Common myeloid progenitor, CD34-positive (primary cell): ENCODE measurements at regions not wholly inside any gene's neighbourhood (a gene's known extent, or its start where the extent isn't known, plus 50 kb on each side); places are given as distances from the start of the nearest gene placed in this dataset.

Source experiments
- CTCF ChIA-PET: fragments of 350-600 bp; sonication (Branson Sonifier 250); formaldehyde crosslinking; loops from one replicate; lab custom pipeline; 2021; ENCODE audit warnings: antibody characterized with exemption; lab: Charles Lee
- POLR2A ChIA-PET: fragments of 350-600 bp; sonication (Branson Sonifier 250); formaldehyde crosslinking; loops from one replicate; lab custom pipeline; 2021; ENCODE audit warnings: antibody characterized with exemption; lab: Charles Lee
- DNase-seq, 3 donors: peaks; one replicate each; pipeline versions ENCODE4 v3.0.0 to v3.0.0-alpha.2; 2013
- H3K27ac ChIP-seq, 2 experiments: 1 replicate in 1 of 2; 2 replicates in 1 of 2; pipeline ENCODE4 v1.7.0; 2013; ENCODE audit warnings: inconsistent platforms in 2 of 2, low read length in 2 of 2, mild to moderate bottlenecking in 2 of 2, low read depth in 1 of 2, moderate library complexity in 1 of 2; ENCODE audit not compliant: severe bottlenecking in 2 of 2, insufficient read depth in 1 of 2, poor library complexity in 1 of 2
- H3K27me3 ChIP-seq, 5 experiments: replicated peaks in 2 of 5; 1 replicate in 3 of 5; 2 replicates in 2 of 5; pipeline versions ENCODE4 v1.6.1 to v1.7.0; 2013; ENCODE audit warnings: low read length in 4 of 5, mild to moderate bottlenecking in 2 of 5, moderate library complexity in 2 of 5, inconsistent platforms in 1 of 5; ENCODE audit not compliant: insufficient read depth in 5 of 5, control insufficient read depth in 4 of 5
- H3K36me3 ChIP-seq, 4 experiments: 1 replicate in 2 of 4; 2 replicates in 2 of 4; pipeline versions ENCODE4 v1.6.1 to v1.7.0; 2013; ENCODE audit warnings: low read length in 3 of 4, control low read depth in 1 of 4, mild to moderate bottlenecking in 1 of 4; ENCODE audit not compliant: control insufficient read depth in 4 of 4, insufficient read depth in 4 of 4
- H3K4me1 ChIP-seq, 4 experiments: 1 replicate in 3 of 4; 2 replicates in 1 of 4; pipeline versions ENCODE4 v1.6.1 to v1.7.1; 2013; ENCODE audit warnings: low read length in 3 of 4, mild to moderate bottlenecking in 3 of 4, control low read depth in 1 of 4, inconsistent platforms in 1 of 4, moderate library complexity in 1 of 4; ENCODE audit not compliant: control insufficient read depth in 4 of 4, insufficient read depth in 4 of 4; ENCODE audit errors: control extremely low read depth in 1 of 4
- H3K4me3 ChIP-seq, 7 experiments: 1 replicate in 4 of 7; 2 replicates in 3 of 7; pipeline versions ENCODE4 v1.5.1 to v1.7.0; 2013; ENCODE audit warnings: mild to moderate bottlenecking in 7 of 7, low read length in 6 of 7, moderate library complexity in 6 of 7, inconsistent platforms in 2 of 7, low read depth in 2 of 7, control low read depth in 1 of 7; ENCODE audit not compliant: insufficient read depth in 4 of 7, control insufficient read depth in 1 of 7; ENCODE audit errors: extremely low read depth in 1 of 7
- H3K9me3 ChIP-seq, 5 experiments: 1 replicate in 4 of 5; 2 replicates in 1 of 5; pipeline versions ENCODE4 v1.6.1 to v1.7.1; 2013; ENCODE audit warnings: low read length in 4 of 5, mild to moderate bottlenecking in 2 of 5, inconsistent platforms in 1 of 5, low read depth in 1 of 5, moderate library complexity in 1 of 5; ENCODE audit not compliant: control insufficient read depth in 4 of 5, insufficient read depth in 2 of 5; ENCODE audit errors: control extremely low read depth in 1 of 5
- WGBS: methylation state at CpG from one replicate; pipeline ENCODE4 v1.1.5; 2013; ENCODE audit not compliant: insufficient coverage; 5-methylcytosine and 5-hydroxymethylcytosine counted together

GRCh38 chr2:71903841-71904240, 243.8 kb downstream of the CYP26B1 start:
- H3K27me3 ChIP-seq, result peaks cover 0 to 14% (median 2%) of the 10 kb centered on the region in 5 experiments
- CTCF ChIA-PET, result no interaction called here
- no peak overlapping the region for H3K27ac ChIP-seq
- no peak for DNase-seq
- peaks cover 0 to 3% (median 0%) of the 10 kb centered on the region in 5 experiments for H3K9me3 ChIP-seq
- H3K4me3 ChIP-seq, result no peak overlapping the region
- POLR2A ChIA-PET, result no interaction called here
- no peaks in the 10 kb centered on the region for H3K4me1 ChIP-seq
- 100% methylated on average over 1 of the region's 1 CpG for WGBS
- H3K36me3 ChIP-seq, result no peaks in the 10 kb centered on the region

GRCh38 chr2:71901466-71901865, 246.2 kb downstream of the CYP26B1 start:
- H3K27ac ChIP-seq, result no peak overlapping the region
- no peaks in the 10 kb centered on the region for H3K9me3 ChIP-seq
- CTCF ChIA-PET, result no interaction called here
- no peaks in the 10 kb centered on the region for H3K4me1 ChIP-seq
- no peak for DNase-seq
- H3K4me3 ChIP-seq, result no peak overlapping the region
- no peaks in the 10 kb centered on the region for H3K36me3 ChIP-seq
- no CpG with 5 or more reads among the region's 1 CpG for WGBS
- POLR2A ChIA-PET, result no interaction called here
- H3K27me3 ChIP-seq, result peaks cover 0 to 14% (median 2%) of the 10 kb centered on the region in 5 experiments

- 73% methylated on average over 20 of the region's 29 CpGs for WGBS
- Histone ChIP-seq H3K27me3 (peaks cover 0 to 16% (median 1%) of the 10 kb centered on the region in 5 experiments), H3K4me3 (no peak overlapping the region), H3K4me1 (no peaks in the 10 kb centered on the region), H3K27ac (no peak overlapping the region), H3K9me3 (no peaks in the 10 kb centered on the region), H3K36me3 (no peaks in the 10 kb centered on the region)
- CTCF ChIA-PET, result no interaction called here
- POLR2A ChIA-PET, result no interaction called here
- no peak for DNase-seq
Measured at GRCh38 chr2:71898851-71899681, 248.6 kb downstream of the CYP26B1 start.

DNA sequence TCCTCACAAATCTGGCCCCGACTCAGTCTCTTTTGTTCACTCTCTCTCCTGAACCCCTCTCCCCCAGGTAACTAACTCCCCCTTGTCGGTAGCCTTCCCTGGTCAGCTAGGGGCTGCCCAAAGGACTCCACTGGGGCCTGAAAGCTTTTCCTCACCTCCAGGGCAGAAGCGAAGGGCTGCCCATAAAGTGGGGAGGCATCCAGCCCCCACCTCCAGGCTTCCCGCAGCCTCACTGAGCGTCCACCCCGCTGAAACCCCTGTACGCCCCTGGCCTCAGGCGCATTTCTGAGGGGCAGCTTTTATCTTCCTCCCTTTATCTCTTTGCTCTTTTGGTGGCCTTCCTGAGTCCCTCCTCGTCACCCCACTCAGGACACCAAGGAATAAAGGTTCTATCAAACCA, 249.3 kb downstream of the CYP26B1 start:
- no peak overlapping the region for H3K27ac ChIP-seq
- peaks cover 0 to 19% (median 1%) of the 10 kb centered on the region in 5 experiments for H3K27me3 ChIP-seq
- 99% methylated on average over 8 of the region's 9 CpGs for WGBS
- H3K4me1 ChIP-seq, result no peaks in the 10 kb centered on the region
- ChIA-PET CTCF (interaction anchor here (1.0 kb wide), 1 partner anchor 58 kb away, joined by 3 read pairs; no protein-coding TSS in a partner anchor), POLR2A (no interaction called here)
- no peaks in the 10 kb centered on the region for H3K36me3 ChIP-seq
- H3K9me3 ChIP-seq, result no peaks in the 10 kb centered on the region
- no peak for DNase-seq
- no peak overlapping the region for H3K4me3 ChIP-seq

- no peak overlapping the region for H3K4me3 ChIP-seq
- peaks cover 0 to 19% (median 2%) of the 10 kb centered on the region in 5 experiments for H3K27me3 ChIP-seq
- ChIA-PET POLR2A (no interaction called here), CTCF (interaction anchor here (1.0 kb wide), 1 partner anchor 59 kb away, joined by 3 read pairs; no protein-coding TSS in a partner anchor)
- H3K9me3 ChIP-seq, result no peaks in the 10 kb centered on the region
- WGBS, result 99% methylated on average over 7 of the region's 7 CpGs
- H3K4me1 ChIP-seq, result no peaks in the 10 kb centered on the region
- no peak for DNase-seq
- H3K36me3 ChIP-seq, result no peaks in the 10 kb centered on the region
- H3K27ac ChIP-seq, result no peak overlapping the region
Measured at GRCh38 chr2:71897836-71898235, 249.8 kb downstream of the CYP26B1 start.

DNA sequence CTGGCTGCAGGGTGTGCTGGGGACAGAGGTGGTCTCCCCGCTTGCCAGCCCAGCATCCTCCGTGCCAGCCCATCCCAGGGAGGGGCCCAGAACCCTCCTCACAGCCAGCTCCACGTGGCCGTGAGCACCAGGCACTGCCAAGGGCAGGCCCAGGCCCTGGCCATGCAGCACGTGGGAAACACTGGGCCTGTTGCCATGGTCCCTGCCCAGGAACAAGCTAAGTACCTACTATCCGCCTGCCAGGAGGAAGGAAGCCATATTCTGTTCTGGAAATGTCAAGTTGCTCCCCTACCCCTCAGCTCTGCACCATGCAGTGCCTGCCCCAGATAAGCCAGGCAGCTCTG, 250.6 kb downstream of the CYP26B1 start:
- H3K4me1 ChIP-seq, result no peaks in the 10 kb centered on the region
- ChIA-PET POLR2A (no interaction called here), CTCF (interaction anchor here (0.5 kb wide), 1 partner anchor 683 kb away, joined by 3 read pairs; no protein-coding TSS in a partner anchor)
- WGBS, result 92% methylated on average over 6 of the region's 6 CpGs
- no peaks in the 10 kb centered on the region for H3K9me3 ChIP-seq
- peaks cover 0 to 19% (median 2%) of the 10 kb centered on the region in 5 experiments for H3K27me3 ChIP-seq
- no peak overlapping the region for H3K27ac ChIP-seq
- H3K36me3 ChIP-seq, result no peaks in the 10 kb centered on the region
- H3K4me3 ChIP-seq, result no peak overlapping the region
- DNase-seq, result no peak

DNA sequence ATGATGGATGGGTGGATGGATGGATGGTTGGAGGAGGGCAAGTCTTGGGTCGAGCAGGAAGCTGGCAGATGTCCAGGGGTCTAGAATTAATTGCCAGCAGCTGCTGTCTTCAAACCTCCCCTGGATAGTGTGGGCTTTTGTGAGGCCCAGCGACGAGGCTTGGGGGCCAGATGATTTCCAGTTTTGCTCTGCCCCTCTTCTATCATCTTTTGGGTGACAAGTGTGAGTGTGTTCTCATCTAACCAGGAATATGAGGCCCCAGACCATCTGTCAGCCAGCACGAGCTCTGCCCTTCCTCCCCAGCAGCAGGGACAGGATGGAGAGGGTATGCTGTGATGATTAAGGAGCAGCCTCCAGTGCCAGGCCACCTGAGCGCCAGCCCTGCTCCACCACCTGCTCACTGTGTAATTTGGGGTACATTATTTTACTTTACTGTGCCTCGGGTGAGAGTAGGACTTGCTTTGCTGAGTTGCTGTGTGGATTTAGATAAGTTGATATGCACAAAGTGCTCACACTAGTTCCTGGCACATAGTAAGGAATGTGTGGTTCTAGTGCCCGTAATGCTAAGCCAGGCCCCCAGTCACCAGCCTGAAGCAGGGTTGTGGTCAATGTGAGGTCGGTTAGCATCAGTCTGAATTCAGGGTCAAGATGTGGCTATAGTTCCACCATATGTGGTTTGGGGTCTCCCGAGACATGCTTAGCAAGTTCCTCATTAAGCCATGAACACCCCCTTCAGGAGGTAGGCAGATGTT, 251.1 kb downstream of the CYP26B1 start:
- POLR2A ChIA-PET, result no interaction called here
- CTCF ChIA-PET, result interaction anchor here (0.5 kb wide), 1 partner anchor 683 kb away, joined by 3 read pairs; no protein-coding TSS in a partner anchor

More for the DNA sequence above, 251.1 kb downstream of the CYP26B1 start:
- no peak for DNase-seq
- Histone ChIP-seq H3K4me1 (no peaks in the 10 kb centered on the region), H3K27ac (no peak overlapping the region), H3K4me3 (no peak overlapping the region), H3K27me3 (peaks cover 0 to 19% (median 2%) of the 10 kb centered on the region in 5 experiments), H3K36me3 (no peaks in the 10 kb centered on the region), H3K9me3 (no peaks in the 10 kb centered on the region)
- WGBS, result 94% methylated on average over 7 of the region's 9 CpGs
